EL (cell line): ENCODE measurements at regions not wholly inside any gene's neighbourhood (a gene's known extent, or its start where the extent isn't known, plus 50 kb on each side); places are given as distances from the start of the nearest gene placed in this dataset.
"Not testable (repeated sequence)": the region's sequence is repeated elsewhere in the genome, so short reads cannot be mapped to it uniquely, and the experiment has no call there.

ENCODE experiments used
- DNase-seq: peaks from one replicate; pipeline ENCODE4 v3.0.0-alpha.2; 2016

DNA sequence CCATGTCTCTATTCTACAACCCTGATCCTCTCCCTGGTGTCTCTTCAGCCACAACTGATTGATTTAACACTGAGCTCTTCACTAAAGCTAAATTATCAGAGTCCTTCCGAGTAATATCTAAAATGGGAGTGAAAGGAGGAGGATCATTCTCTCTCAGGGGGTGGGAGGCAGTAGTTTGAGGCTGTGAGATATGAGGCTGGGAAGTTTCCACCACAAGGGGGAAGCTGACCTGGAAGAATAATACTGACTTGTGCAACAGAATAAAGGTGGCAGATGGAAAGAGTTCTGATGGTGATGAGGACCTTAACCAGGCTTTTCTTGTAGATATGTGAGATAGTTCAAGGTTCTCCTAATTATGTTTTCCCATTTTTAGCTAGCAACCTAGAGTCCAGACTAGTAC is 241.6 kb upstream of the VKORC1L1 start:
- not testable (repeated sequence) for DNase-seq

DNA sequence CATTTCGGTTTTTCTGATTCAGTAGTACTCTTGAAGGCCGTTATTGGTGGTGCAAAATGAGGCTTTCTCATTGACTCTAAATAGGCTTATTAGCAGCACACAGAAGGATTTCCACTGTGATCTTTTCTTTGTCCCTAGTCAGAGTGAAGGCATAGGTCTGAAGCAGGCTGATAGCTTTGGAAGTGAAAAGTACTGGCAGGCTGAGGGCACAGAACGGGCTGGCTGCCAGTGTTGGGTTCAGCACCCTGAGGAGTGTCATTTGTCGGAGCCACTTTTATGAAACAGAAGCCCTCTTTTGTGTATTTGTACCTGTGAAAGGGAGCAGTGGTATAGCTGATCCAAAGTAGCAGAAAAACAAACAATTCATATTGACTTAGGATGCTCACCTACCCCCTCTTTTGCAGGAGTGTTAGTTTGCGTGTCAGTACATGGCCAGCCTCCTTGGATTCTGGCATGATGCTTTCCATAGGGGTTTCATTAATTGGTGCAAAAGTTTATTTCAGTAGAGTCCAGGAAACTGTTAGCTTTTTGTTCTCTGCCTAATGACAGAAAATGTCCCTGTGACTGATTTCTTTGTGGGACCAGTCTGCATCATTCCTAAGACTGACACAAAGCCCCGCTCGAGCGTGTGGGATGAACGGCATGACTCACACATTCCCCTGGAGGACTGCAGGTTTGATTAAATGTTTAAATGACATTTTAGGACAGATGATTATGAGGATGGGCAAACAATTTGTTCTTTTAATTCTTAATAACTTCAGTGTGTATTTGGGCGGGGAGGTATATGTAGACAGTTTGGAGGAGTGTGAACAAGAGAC is 239.1 kb upstream of the VKORC1L1 start:
- not testable (repeated sequence) for DNase-seq

DNA sequence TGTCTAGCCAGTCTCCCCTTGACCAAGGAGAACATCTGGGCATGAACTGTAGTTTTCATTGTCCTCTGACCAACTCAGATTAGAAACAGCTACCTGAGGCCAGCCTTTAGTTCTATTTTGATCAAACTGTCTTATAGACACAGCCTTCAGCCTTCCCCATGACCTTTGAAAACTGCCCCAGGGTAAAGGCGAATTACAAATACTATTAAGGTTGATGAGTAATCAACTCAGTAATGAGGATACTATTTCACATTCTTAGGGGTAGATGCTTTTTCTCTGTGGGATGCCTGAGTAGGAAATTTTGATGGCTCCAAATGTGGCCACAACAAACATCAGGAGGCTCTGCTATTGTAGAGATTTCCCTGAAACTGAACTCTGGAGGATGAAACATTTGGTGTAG is 234.0 kb upstream of the VKORC1L1 start:
- DNase-seq, result not testable (repeated sequence)

DNA sequence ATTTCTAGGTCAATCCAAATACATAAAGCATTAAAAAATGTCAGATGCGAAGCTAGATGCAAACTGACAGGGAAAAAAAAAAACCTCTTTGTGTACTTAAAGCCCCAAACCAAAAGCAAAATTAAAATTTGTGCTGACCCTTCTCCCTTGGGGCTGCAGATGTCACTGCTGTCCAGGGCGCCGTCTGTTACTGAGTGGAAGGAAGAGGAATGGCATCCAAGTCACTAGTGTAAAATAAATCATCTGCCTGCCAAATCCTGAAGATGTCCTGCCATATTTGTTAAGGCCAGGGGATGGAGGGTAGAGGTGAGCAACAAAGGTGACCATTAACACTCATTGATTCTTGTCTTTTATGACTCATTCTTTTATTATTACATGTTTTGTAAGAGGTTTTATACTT is 233.2 kb upstream of the VKORC1L1 start:
- not testable (repeated sequence) for DNase-seq

DNA sequence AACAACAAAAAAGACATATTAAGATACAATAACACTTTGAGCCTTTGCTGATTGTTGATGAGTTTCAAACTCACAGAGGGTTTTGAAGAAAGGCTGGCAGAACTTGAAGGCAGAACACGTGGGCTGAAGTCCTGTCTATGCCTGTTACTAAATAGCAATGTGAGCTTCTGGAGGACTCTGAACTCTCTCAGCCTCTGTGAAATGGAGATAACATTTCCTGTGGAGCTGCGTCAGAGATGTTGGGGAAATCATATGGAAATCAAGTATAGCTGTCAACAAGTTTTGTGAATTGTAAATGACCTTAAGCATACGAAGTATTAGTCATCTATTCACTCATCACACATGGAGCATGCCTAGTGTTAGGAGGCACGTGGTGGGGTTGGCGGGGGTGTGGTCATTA is 229.4 kb upstream of the VKORC1L1 start:
- not testable (repeated sequence) for DNase-seq

DNA sequence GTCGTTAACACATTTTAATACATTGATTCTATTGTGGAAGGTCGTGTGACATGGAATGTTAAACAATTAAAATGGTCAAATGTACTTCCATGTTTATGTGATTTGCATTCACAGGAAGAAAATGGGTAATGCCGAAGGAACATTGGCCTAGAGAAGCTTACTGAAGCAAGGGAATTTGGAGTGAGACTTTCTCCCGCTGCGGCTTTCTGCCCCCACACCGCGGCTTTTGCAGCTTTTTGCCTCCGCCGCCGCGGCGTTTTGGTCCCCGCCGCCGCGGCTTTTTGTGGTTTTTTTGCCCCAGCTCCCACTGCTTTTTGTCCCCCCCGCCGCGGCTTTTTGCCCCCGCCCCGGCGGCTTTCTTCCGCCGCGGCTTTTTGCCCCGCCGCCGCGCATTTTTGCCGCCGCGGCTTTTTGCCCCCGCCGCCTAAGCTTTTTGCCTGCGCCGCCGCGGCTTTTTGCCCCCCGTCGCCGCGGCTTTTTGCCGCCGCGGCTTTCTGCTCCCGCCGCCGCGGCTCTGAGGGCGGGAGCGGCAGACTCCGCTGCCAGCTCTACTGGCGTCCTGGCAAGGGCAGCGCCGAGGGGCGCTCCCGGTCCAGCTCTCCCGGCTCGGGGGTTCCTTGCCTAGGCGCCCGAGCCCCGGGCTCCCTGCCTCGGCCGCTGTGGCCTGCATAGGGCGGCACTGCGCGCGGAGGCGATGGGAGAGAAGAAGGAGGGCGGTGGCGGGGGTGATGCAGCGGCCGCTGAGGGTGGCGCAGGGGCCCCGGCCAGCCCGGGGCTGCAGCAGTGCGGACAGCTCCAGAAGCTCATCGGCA is 225.5 kb upstream of the VKORC1L1 start:
- not testable (repeated sequence) for DNase-seq

DNA sequence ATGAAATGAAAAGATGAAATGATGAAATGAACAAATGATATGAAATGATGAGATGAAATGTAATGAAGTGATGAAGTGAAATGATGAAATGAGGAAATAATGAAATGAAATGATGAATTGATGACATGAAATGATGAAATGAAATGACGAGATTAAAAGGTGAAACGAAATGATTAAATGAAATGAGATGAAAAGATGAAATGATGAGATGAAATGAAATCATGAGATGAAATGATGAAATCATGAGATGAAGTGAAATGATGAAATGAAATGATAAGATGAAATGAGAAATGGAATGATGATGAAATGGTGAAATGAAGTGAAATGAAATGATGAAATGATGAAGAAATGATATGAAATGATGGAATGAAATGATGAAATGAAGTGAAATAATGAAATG is 221.7 kb upstream of the VKORC1L1 start:
- DNase-seq, result not testable (repeated sequence)

DNA sequence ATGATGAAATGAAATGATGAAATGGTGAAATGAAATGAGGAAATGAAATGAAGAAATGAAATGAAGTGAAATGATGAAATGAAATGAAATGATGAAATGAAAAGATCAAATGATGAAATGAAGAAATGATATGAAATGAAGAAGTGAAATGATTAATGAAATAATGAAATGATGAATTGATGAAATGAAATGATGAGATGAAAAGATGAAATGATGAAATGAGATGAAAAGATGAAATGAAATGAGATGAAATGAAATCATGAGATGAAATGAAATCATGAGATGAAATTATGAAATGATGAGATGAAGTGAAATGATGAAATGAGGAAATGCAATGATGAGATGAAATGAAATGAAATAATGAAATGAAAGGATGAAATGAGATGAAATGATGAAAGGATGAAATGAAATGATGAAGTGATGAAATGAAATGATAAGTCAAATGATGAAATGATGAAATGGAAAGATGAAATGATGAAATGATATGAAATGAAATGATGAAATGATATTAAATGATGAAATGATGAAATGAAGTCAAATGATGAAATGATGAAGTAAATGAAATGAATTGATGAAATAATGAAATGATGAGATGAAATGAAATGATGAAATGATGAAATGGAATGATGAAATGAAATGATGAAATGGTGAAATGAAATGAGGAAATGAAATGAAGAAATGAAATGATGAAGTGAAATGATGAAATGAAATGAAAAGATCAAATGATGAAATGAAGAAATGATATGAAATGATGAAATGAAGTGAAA is 220.9 kb upstream of the VKORC1L1 start:
- DNase-seq, result not testable (repeated sequence)

DNA sequence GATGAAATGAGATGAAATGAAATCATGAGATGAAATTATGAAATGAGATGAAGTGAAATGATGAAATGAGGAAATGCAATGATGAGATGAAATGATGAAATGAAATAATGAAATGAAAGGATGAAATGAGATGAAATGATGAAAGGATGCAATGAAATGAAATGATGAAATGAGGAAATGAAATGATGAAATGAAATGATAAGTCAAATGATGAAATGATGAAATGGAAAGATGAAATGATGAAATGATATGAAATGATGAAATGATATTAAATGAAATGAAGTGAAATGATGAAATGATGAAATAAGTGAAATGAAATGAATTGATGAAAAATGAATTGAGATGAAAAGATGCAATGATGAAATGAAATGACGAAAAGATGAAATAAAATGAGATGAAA is 220.2 kb upstream of the VKORC1L1 start:
- DNase-seq, result not testable (repeated sequence)

DNA sequence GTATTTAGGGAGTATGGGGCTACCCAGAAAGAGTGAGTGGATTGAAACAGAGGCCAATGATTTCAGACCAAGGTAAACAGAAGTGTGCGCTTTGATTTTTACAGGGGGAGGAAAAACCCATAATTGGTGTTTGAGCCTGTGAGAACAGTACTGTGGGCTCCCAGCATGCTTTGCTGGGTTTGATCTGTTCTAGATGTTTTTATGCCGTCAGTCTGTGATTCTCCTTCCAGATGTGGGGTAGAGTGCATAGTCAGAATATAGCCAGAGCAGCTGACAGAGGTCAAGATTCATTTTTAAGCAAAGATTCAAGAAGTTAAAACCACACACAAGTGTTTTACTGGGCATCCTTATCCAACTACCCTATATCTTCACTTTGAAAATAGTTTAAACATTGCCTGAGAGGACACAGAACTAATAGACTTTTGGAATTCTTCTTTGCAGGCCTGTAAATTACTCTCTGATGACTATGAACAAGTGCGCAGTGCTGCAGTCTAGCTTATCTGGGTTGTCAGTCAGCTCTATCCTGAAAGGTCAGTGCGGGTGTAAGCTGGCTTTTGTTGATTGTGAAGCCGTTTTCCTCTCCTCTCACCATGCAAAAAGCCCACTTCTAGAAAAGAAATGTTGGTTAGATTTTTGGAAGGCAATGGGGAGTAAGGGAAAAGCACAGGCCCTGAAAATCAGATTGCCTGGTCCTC is 216.2 kb upstream of the VKORC1L1 start:
- DNase-seq, result not testable (repeated sequence)

DNA sequence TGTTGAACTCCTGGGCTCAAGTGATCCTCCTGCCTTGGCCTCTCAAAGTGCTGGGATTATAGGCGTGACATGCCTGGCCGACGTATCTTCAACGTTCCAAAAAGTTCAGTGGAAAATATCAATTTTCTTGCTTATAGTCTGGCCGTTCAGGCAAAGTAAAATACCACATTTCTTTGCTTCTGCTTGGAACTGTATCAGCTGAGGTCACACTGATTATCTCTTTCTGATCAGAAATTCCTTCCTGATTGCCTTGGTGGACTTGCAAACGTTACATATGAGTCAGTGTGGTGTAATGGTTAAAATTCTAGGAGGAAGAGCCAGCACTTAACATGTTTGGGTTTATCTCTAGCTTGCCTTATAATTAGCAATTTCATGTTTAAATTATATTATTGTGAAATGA is 189.5 kb upstream of the VKORC1L1 start:
- peak; percentile 28 for DNase-seq

DNA sequence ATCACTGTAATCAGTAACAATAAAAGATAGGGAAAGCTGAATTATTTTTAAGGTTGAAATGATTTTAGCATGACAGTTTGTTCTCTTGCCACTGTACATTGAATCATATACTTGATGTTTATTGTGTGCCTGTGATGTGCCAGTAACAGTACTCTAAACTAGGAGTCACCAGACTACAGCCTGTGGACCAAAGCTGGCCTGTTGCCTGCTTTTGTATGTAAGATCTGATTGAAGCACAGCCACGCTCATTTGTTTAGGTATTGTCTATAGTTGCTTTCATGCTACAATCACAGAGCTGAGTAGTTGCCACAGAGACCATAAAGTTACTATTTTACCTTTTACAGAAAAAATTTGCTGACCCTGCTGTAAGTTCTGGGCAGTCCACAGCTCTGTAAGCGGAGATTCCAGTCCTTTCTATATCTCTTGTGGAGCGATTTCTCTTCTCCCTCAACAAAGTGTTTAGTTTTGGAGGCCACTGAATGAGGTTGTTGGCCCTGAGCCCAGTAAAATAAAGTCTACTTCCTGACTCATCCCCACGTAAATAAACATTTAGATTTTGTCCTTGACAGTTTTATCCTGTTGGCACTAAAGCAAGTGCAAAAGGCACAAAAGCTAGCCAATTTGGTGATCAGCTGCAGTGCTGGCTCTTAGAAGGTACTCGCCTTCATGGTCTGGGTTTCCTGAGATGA is 173.7 kb upstream of the VKORC1L1 start:
- DNase-seq, result not testable (repeated sequence)

DNA sequence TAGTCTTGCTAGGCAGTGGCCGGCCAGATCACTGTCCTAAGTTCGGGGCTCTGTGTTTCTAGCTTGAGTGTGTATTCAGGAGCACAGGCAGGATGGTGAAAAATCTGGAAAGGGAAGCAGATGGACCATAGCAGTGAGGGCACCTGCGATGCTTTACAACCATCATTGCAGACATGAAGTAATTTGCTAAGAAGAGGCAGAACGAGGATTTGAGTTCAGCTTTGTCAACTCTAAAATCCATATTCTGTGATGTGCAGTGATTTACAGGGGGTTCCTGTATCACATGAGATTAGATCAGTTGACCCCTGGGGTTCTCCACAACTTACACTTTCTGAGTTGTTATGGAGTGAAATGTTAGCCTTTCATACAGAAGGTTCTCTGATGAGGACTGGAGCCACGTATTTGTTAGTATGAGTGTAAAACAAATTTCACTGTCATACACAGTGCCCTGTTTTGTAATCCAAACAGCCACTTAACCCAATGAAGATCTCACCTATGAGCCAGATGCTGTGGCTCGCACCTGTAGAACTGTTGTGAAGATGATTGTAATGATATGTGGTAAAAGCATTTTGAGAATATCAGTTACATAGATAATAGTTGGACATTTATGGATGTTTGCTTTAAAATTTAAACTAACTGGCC is 173.0 kb upstream of the VKORC1L1 start:
- DNase-seq, result not testable (repeated sequence)

DNA sequence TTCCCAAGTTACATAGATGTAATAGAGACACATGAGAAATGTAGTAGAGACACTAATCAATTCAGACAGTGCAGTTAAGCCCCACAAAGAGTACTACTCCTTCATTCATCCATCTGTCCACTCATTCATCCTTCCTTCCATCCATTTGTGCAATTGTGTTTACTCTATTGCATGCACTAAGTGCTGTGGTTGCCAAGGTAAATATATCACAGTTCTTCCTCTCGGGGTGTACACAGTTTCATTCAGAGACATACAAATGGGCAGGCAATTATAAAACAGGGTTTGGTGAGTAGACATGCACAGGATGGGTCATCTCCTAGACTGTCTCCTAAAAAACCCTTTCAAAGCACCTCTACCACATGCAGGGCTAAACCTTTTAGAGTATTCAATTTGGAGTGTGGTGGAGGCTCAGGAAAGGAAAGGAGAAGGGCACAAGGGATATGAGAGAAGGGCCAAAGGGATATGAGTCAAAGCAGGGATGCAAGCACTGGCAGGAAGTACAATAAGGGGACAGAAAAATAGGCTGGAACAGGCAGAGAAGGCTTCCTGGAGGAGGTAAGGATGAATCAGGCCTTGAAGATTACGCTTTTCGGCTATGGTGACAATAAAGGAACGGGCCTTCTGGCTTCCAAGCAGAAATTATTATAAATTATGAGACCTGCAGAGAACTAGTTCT is 153.6 kb upstream of the VKORC1L1 start:
- not testable (repeated sequence) for DNase-seq

DNA sequence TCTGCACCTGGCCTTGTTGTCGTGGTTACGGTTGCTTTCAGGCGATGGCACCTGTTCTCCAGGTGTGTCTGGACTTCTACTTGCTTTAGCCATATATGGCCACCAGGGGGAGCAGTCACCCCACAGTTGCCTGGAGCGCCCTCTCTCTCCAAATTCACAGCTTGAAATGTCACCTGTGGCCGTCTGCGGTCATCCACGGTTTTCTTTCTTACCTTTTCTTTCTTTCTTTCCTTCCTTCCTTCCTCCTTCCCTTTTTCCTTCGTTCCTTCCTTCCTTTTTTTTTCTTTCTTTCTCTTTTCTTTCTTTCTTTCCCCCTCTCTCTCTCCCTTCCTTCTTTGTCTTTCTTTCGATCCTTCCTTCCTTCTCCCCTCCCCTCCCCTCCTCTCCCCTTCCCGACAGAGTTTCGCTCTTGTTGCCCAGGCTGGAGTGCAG is 150.5 kb upstream of the VKORC1L1 start:
- DNase-seq, result peak; percentile 21

DNA sequence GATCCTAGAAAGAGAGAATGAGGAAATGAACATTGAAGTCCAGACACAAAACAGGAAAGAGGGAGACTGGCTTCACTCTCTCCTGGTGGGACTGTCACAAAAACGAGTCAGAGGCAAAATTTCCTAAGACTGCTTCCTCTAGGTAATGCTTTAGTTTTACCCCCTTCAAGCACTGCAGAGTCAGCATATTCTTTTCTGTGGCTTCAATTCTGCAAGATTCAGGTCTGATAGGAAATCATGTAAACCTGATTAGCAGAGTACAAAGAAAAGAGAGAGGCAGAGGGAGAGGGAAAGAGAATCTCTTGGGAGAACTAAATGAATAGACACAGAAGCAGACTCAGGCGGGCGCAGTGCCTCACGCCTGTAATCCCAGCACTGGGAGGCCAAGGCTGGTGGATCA is 145.7 kb upstream of the VKORC1L1 start:
- DNase-seq, result not testable (repeated sequence)

DNA sequence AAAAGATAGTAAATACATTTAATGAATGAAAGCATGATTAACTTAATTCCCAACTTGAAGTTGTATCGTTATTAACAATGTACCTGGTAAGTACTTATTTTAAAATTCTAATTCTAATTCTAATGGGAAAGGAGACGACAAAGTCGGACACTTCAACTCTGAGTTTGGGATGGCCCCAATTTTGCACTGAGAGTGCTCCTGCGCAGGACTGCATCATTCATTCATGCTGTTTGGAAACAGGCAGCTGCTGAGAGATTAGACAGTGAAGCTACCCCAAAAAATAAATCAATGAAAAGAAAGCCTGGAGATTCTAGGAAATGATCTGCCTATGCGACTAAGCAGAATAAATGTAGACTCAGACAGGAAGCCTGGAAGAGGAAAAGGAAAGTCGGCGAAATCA is 141.7 kb upstream of the VKORC1L1 start:
- DNase-seq, result no peak

DNA sequence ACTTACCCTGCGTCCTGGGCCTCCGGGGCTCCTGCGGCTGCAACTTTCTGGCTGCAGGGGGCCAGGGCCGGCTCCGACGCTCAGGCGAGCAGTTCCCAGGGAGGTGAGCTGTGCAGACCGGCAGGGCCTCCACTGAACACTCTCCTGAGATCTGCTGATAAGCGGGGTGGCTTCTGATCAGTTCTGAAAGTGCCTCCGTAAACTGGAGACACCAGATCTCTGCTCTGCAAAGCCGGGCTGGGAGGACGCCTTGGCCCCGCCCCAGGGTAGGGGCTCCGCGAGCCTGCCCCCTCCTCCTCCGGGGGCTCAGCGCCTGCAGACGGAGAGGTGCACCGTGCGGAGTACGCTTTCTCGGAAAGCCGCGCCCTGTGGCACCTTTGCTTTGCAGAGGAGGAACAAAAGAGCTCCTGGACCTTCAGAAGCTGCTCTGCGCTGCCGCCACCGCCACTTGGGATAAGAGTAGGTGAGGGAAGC is 141.3 kb upstream of the VKORC1L1 start:
- no peak for DNase-seq

DNA sequence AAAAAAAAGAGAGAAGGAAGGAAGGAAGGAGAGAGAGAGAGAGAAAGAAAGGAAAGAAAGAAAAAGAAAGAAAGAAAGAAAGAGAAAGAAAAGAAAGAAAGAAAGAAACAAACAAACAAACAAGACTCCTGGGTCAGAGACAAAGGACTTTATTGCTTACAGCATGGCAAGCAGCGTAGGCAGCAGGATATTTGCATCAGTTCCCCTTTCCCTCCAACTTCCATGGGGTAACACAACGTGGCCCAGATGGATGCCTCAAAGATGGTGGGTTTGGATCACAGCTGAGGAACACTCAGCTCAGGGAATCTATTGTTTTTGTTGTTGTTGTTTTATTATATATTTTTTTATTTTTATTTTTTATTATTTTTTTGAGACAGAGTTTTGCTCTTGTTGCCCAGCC is 128.5 kb upstream of the VKORC1L1 start:
- no peak for DNase-seq

DNA sequence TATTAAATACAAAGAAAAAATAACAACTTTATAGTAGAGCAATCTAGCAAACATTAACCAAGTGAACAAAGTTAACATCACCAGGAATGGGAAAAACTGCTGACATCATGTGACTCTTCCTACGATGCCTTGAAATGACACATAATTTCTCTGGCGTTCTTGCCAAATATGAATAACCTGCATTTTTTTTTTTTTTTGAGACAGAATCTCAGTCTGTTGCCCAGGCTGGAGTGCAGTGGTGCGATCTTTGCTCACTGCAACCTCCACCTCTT is 126.5 kb upstream of the VKORC1L1 start:
- DNase-seq, result peak; percentile 53

DNA sequence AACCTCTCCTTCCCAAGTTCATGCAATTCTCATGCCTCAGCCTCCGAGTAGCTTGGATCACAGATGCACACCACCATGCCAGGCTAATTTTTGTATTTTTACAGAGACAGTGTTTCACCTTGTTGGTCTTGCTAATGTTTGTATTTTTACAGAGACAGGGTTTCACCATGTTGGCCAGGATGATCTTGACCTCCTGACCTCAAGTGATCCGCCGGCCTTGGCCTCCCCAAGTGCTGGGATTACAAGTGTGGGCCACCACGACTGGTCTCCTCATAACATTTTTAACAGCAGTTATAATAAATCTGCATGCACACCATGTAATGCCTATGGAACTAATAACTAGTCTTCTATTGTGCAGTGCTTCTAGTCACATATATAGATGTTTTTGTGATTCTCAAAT is 123.8 kb upstream of the VKORC1L1 start:
- no peak for DNase-seq
